PFSK-1 (cell line): ENCODE measurements at regions not wholly inside any gene's neighbourhood (a gene's known extent, or its start where the extent isn't known, plus 50 kb on each side); places are given as distances from the start of the nearest gene placed in this dataset.

Experiments
- POLR2AphosphoS5 ChIP-seq: IDR thresholded peaks from 2 replicates; pipeline ENCODE4 v1.6.1; 2012; ENCODE audit warnings: low read depth, mild to moderate bottlenecking, control low read depth, low read length, moderate library complexity
- SIN3A ChIP-seq: IDR thresholded peaks from 2 replicates; pipeline ENCODE4 v1.6.1; 2012; ENCODE audit warnings: mild to moderate bottlenecking, low read length, moderate library complexity, borderline replicate concordance; ENCODE audit not compliant: insufficient read depth

DNA sequence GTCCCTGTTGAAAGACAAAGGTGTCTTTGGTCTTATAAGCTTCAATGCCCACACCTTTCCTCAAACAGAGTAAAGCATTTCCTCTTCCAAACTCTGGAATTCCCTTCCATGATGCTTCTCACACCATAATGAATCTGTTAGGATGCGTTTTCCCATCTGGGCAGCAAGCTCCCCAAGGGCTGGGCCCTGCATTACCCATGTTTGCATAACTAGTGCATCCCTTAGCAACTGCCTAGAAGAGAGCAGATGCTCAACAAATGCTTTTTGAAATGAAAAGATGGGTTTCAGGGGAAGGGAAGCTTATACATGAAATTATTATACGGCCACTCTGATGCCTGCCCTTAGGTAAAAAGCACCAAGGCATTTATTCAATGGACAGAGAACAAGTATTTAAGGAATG is 124.5 kb upstream of the CCL2 start:
- TF ChIP-seq POLR2AphosphoS5 = no peak
- no peak for TF ChIP-seq SIN3A
